Nephron progenitor cell (in vitro differentiated cells): ENCODE measurements at regions not wholly inside any gene's neighbourhood (a gene's known extent, or its start where the extent isn't known, plus 50 kb on each side); places are given as distances from the start of the nearest gene placed in this dataset.

Experiments
- DNase-seq: peaks from one replicate; pipeline ENCODE4 v3.0.0; 2021
- H3K27ac Mint-ChIP-seq: 2 replicates; pipeline ENCODE4 v1.8.0; 2021; ENCODE audit warnings: mild to moderate bottlenecking, moderate library complexity, mixed read lengths
- H3K27me3 Mint-ChIP-seq: 2 replicates; pipeline ENCODE4 v1.8.0; 2021; ENCODE audit warnings: mild to moderate bottlenecking, low read depth, mixed read lengths; ENCODE audit not compliant: poor library complexity
- H3K36me3 Mint-ChIP-seq: 2 replicates; pipeline ENCODE4 v1.8.0; 2021; ENCODE audit warnings: low read depth, mixed read lengths
- H3K4me1 Mint-ChIP-seq: 2 replicates; pipeline ENCODE4 v1.8.0; 2021; ENCODE audit warnings: mixed read lengths
- H3K4me3 Mint-ChIP-seq: 2 replicates; pipeline ENCODE4 v1.8.0; 2021; ENCODE audit warnings: mild to moderate bottlenecking, moderate library complexity, mixed read lengths
- H3K9me3 Mint-ChIP-seq: 2 replicates; pipeline ENCODE4 v1.8.0; 2021; ENCODE audit warnings: mild to moderate bottlenecking, moderate library complexity, mixed read lengths
- CTCF ChIP-seq: fragments of 200-600 bp; sonication (generic); IDR thresholded peaks from 2 replicates; pipeline ENCODE4 v1.5.0; 2021; ENCODE audit warnings: antibody characterized with exemption

GRCh38 chr11:114892381-114893197 lies 214.3 kb downstream of the NXPE2 start:
- no peak for DNase-seq
- H3K4me3 Mint-ChIP-seq: no peak overlapping the region
- peak; percentile 36 for TF ChIP-seq CTCF
- peaks cover 26% of the 10 kb centered on the region for H3K4me1 Mint-ChIP-seq
- H3K27me3 Mint-ChIP-seq: peaks cover 6% of the 10 kb centered on the region
- H3K36me3 Mint-ChIP-seq: no peaks in the 10 kb centered on the region
- H3K27ac Mint-ChIP-seq: no peak overlapping the region
- H3K9me3 Mint-ChIP-seq: peaks cover 6% of the 10 kb centered on the region

GRCh38 chr11:114893329-114893728 lies 215.0 kb downstream of the NXPE2 start:
- H3K27me3 Mint-ChIP-seq: peaks cover 6% of the 10 kb centered on the region
- no peak for DNase-seq
- peaks cover 6% of the 10 kb centered on the region for H3K9me3 Mint-ChIP-seq
- no peak overlapping the region for H3K4me3 Mint-ChIP-seq
- H3K4me1 Mint-ChIP-seq: peaks cover 26% of the 10 kb centered on the region
- no peak overlapping the region for H3K27ac Mint-ChIP-seq
- no peak for TF ChIP-seq CTCF
- H3K36me3 Mint-ChIP-seq: no peaks in the 10 kb centered on the region

- no peak overlapping the region for H3K4me3 Mint-ChIP-seq
- peaks cover 8% of the 10 kb centered on the region for H3K36me3 Mint-ChIP-seq
- no peaks in the 10 kb centered on the region for H3K27me3 Mint-ChIP-seq
- no peak overlapping the region for H3K27ac Mint-ChIP-seq
- peaks cover 8% of the 10 kb centered on the region for H3K4me1 Mint-ChIP-seq
- no peak for TF ChIP-seq CTCF
- H3K9me3 Mint-ChIP-seq: peaks cover 27% of the 10 kb centered on the region
- no peak for DNase-seq
Measured at GRCh38 chr11:114896594-114896993, 218.3 kb downstream of the NXPE2 start.

GRCh38 chr11:114909866-114910265 lies 231.5 kb downstream of the NXPE2 start:
- H3K27ac Mint-ChIP-seq: peak overlapping the region; percentile 11
- no peak for TF ChIP-seq CTCF
- H3K4me1 Mint-ChIP-seq: peaks cover 6% of the 10 kb centered on the region
- H3K27me3 Mint-ChIP-seq: peaks cover 6% of the 10 kb centered on the region
- peaks cover 13% of the 10 kb centered on the region for H3K9me3 Mint-ChIP-seq
- no peaks in the 10 kb centered on the region for H3K36me3 Mint-ChIP-seq
- DNase-seq: no peak
- no peak overlapping the region for H3K4me3 Mint-ChIP-seq

GRCh38 chr11:114912826-114913225 lies 234.5 kb downstream of the NXPE2 start:
- Mint-ChIP-seq H3K4me1 (peaks cover 6% of the 10 kb centered on the region), H3K27me3 (peaks cover 6% of the 10 kb centered on the region), H3K27ac (no peak overlapping the region), H3K4me3 (no peak overlapping the region), H3K36me3 (no peaks in the 10 kb centered on the region), H3K9me3 (no peaks in the 10 kb centered on the region)
- TF ChIP-seq CTCF: no peak
- DNase-seq: no peak
